HG03139 (cell line): ENCODE measurements at regions not wholly inside any gene's neighbourhood (a gene's known extent, or its start where the extent isn't known, plus 50 kb on each side); places are given as distances from the start of the nearest gene placed in this dataset.

ENCODE experiments used
- ATAC-seq: cut with Tn5 transposase; IDR thresholded peaks from one replicate; pipeline ENCODE4 v1.9.1; 2021; ENCODE audit not compliant: unreplicated experiment

DNA sequence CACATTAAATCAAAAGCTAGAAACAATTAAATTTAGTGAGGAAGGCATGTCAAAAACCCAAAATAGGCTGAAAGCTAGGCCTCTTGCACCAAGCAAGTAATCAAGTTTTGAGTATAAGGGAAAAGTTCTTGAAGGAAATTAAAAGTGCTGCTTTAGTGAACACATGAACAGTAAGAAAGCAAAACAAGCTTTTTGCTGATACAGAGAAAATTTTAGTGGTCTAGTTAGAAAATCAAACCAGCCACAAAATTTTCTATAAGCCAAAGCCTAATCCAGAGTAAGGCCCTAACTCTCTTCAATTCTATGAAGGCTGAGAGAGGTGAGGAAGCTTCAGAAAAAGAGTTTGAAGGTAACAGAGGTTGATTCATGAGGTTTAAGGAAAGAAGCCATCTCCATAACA lies 116.2 kb downstream of the CYB561 start:
- no peak for ATAC-seq

DNA sequence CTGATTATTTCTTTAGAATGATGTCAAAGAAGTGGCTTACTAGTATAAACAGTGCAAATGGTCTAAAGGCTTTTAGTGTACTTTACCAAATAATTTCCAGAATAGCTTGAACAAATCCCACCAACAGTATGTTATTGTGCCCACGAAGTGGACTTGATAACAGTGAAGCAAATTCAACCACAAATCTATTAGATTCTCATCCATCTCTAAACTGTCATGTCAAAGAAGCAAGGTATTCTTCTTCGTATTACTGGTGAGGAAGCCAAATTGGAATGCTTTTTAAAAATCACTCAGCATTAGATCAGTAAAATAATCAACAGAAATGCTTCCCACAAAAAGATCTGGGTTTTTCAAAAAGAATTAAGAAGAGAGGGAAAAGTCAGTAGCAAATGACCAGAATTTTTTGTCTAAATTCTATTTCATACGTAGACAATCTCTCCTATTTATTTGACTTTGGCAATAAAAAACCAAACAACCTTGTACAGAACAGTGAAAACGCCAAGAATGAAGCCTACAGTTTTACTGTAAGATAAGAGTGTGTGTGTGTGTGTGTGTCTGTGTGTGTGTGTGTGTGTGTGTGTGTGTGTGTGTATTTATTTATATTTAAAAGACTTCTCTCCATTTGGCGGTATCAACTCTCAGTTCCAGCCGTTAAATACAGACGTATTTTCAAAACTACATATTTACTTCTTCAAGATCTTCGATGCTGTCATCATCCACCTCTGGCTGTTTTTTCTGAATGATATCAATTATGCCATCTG lies 114.6 kb downstream of the CYB561 start:
- ATAC-seq: no peak

DNA sequence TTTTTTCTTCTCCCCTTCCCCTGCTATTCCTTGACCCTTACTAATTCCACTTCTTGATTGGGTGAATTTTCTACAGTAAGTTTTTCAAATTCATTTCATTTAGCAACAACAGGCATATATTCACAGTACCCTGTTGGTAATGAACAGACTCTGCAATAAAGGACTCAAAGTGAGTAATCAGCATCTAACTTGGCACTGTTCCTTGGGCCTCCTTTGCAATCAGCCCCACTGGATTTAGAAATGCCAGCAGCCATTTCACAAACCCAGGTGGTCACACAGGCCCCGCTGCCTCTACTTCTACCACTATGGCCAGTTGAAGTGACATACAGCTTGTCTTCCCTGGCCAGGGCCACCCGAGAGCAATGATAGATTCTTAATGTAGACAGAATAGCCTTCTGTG lies 113.8 kb downstream of the CYB561 start:
- no peak for ATAC-seq

DNA sequence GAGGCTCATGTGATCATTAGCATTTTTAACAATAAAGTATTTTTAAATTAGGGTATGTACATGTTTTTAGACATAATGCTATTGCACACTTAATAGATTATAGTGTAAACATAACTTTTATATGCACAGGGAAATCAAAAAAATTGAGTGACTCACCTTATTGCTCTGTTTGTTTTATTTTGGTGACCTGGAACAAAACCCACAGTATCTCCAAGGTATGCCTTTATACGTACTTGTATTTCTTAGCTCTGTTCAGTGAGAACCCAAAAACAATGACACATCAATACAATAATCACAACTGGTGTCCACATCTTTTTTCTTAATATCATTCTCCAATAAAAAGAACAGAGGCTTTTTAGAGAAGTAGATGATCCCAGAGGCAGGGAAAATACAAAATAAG lies 112.2 kb downstream of the CYB561 start:
- ATAC-seq: no peak

DNA sequence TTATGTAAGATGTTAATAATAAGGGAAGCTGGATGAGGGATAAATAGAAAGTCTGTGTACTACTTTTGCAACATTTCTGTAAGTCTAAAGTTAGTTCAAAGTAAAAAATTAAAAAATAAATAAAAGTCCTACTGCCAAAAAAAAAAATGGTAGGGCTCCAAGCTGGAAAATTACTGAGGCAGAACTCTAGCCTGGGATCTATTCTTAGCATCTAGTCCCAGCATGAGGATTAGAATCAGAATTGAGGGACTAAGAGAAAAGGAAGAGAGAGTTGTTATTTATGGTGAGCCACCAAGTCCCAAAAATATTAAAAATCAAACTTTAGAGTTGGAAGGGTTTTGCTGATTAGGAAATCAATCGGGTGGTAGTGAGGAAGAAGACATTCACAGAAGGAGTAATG lies 110.3 kb downstream of the CYB561 start:
- no peak for ATAC-seq

DNA sequence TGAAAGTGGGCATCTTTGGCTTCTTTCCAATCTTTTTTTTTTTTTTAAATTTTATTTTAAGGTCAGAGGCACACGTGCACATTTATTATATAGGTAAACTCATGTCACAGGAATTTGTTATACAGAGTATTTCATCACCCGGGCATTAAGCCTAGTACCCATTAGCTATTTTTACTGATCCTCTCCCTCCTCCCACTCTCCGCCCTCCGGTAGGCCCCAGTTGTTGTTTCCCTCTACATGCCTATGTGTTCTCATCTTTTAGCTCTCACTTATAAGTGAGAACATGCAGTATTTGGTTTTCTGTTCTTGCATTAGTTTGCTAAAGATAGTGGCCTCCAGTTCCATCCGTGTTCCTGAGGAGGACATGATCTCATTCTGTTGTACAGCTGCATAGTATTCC lies 108.5 kb downstream of the CYB561 start:
- no peak for ATAC-seq

DNA sequence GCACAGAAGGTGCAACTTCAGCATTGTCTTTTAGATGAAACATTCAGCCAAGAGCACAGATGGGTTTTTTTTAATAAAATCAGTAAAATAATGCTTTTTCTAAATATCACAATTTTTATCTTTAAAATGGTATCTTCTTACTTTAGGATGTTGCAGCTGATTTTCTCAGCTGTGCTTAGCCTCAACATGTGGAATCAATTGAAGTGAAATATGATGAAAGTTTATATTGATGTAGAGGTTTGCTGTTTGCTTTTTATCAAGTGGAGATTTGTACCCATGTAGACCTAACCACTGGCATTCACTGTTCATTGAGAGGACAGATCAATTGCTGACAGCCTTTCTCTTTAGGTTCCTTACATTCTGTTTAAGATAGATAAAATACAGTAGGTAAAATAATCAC lies 107.8 kb downstream of the CYB561 start:
- ATAC-seq: no peak

DNA sequence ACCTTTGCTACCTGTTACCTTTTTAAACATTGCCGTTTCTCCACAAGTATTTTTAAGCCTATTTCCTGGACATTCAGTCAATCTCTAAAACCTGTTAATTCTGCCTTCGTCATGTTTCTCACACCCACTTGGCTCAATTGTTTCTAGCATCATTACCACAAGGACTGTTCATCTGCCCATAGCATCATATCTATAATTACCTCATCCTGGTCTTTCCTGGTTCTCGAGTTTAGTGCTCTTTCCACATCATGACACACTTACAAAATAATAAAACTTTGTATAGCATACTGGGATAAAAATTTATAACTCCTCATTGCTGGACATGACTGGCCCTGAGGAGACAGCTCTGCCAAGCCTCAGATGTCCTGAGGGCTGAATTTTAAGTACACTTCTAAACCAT lies 104.8 kb downstream of the CYB561 start:
- no peak for ATAC-seq

DNA sequence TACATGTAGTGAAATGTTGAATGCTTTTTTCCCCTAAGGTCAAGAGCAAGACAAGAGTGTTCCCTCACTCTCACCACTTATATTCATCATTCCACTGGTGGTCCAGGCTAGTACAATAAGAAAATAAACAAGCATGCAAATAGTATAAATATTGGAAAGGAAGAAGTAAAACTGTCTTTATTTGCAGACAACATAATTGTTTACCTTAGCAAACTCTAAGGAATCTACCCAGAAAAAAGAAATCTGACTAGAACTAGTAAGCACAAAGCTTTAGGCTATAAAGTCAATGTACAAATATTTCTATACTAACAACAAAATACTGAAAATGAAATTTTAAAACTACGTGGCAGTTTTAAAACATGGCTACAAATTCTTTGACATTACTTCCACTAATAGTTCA lies 101.7 kb downstream of the CYB561 start:
- ATAC-seq: no peak

DNA sequence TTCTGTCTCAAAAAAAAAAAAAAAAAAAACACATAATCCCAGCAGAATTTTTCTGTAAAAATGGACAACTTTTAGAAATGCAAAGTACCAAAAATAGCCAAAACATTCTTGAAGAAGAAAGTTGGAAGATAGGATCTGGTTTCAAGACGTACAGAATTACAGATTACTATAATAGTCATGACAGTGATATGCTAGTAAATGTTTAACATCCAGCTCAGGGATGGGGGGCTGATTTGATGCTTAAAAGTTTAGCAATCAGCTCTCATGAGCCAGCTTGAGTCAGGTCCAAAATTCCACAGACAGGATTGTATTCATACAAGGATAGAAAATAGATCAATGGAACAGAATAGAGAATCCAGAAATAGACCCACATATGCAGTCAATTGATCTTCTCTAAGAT lies 100.5 kb downstream of the CYB561 start:
- ATAC-seq: no peak

DNA sequence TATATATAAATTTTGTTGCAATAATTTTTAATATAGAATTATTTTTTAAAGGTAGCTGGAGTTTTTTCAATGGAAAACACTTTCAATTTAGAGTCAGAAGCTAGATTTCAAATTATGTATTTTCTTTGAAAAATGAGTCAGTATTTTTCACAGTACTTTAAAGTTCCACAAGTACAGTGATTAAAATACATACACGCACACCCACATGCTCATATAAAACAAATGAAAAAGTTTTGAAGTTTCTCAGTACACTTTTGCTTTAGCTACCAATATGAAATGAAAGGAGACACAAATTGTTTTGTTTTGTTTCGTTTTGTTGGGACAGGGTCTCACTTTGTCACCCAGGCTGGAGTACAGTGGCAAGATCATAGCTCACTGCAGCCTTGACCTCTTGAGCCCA lies 98.6 kb downstream of the CYB561 start:
- ATAC-seq: no peak

DNA sequence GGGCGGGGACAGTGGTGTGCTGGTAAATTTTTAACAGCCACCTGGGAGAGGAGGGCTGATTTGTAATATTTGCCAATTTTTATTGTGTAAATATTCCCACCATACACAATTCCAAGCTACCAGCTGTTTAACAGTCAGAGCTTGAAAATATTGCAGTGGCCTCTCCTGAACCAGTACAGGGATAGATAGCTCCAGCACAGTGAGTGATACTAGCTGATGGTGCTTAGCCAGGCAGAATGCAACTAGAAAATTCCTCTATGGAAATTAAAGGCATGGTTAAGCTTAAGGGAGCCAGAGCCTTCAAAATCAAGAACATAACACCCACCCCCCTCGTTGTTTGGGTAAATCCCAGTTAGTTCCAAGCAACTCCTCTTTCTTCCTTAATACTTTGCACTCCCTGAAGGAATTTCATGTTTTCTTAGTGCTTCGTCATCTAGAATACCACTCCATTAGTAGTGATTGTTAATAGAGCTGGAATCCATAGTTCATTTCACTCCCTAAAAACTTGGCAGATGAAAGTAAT lies 96.6 kb downstream of the CYB561 start:
- ATAC-seq: no peak

DNA sequence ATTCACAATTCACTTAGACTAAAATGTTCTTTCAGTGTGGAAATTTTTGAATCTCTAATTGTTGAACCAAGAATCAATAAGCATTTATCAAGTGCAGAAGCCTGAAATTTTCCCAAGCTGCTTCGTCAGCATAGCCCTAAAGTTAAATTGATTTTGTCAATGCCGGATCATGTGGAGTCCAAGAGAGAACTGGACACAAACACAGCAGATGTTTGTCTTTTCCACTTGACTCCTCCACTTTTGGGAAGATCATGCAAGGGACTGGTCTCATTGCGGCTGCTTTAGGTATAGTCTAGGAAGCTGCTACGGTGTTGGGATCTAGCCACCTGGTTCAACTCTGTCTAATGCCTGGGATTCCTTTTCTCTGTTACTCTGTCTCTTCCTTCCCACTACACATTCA lies 95.7 kb downstream of the CYB561 start:
- ATAC-seq: no peak

DNA sequence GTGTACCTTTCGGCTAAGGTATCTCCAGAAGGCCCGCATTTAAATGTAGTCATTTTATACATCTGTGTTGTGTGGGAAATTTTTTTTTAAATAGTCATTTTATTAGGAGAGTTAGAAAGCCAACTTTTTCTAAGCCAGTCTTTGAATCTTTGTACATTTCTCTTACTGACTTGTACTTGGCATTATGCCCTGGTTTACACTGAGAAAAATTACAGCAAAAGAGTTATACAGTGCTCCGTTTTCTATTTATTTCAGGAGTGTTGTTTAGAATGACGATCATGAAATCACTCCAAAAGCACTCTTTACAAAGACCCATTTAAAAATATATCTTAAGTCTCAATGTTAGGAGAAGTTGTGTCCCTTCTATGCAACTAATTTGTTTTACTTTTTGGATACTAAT lies 91.8 kb downstream of the CYB561 start:
- ATAC-seq: no peak

DNA sequence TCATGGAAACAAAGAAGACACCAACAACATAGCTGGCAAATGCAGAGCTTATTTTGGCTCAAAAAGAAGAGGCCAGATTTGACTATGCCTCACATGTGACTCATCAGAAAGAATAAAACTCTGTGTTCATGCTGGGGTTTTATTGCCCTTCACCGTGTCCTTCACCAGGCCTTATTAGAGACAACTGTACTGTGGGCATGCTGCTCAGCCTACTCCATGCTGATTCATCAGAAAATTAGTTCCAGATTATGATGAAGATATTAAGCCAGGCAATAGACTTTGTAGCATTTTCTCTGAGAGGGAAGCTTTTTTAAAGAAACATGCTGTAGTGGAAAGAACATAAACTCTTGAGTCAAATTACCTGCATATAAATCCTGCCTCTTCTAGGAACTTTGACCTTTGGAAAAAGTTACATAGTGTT lies 89.8 kb downstream of the CYB561 start:
- no peak for ATAC-seq

DNA sequence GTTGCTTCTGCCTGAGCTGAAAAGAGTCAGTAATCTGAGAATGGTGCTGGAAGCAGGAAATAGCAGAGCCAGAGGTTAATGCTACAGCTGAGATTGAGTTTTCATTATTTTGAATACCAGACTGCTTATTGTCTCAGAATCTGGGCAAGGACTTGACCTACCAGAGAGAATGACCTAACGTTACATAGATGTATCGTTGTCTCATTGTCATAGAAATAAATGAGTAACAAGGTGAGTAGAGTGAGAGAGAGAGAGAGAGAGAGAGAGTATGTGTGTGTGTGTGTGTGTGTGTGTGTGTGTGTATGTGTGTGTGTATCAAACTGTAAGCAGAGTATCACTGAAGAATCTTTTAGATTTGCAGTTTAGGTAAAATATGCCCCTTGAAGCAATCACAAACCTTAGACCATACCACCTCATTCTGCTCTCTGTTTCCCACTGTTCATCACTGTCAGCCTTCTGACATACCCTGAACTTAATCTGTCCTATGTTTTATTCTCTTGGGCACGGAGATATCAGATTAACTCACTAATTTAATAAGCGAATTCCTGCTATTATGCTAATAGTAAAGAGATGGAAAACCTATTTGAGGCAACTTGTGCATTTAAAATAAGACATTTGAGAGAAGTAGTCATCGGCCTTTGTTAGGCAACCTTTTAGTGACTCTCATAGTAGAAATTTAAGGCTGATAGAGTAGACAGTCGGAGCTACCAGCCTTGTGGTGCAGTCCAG lies 87.8 kb downstream of the CYB561 start:
- no peak for ATAC-seq

DNA sequence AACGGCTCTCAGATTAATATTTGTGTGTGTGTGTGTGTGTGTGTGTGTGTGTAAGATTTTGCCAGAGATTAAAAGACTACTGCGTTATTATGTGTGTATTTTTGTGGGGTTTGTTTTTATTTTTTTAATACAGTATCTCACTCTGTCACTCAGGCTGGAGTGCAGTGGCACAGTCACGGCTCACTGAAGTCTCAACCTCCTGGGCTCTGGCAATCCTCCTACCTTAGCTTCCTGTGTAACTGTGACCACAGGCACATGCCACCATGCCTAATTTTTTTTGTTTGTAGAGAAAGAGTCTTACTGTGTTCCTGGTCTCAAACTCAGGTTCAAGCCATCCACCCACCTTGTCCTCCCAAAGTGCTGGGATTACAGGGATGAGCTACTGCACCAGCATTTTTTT lies 87.2 kb downstream of the CYB561 start:
- ATAC-seq: no peak

DNA sequence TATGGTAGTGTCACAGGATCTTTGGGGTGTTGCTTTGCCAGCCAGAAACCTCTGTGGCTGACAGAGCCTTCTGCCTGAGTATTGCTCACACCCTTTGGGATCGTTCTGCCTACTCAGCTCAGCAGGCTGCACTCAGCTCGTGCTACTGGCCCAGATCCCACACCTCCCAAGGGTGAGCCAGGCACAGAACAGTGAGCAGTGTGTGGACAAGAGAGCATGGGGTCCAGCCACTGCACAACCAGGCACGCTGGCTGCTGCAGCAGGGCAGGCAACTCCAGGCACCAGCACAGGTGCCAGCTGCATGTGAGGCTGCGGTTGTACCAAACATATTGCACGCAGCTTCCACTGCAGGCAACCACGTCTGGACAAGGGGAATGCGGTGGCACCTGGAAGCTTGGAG lies 84.9 kb downstream of the CYB561 start:
- no peak for ATAC-seq

DNA sequence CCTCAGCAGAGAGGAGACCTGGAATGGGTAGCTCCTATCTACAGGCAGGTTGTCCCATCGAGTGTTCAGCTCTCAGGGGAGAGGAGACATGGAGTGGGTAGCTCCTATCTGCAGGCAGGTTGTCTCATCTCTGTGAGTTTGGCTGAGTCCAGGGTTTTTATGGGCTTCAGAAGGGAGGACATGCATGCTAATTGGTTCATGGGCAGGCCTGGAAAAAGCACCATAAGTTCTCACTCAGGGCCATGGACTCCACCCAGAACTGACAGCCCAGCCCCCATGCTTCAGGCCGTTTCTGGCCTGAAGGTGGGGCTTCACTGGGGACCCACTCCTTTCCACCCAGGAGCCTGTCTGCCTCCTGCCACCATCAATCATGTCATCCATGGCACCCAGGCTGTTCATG lies 84.0 kb downstream of the CYB561 start:
- no peak for ATAC-seq

DNA sequence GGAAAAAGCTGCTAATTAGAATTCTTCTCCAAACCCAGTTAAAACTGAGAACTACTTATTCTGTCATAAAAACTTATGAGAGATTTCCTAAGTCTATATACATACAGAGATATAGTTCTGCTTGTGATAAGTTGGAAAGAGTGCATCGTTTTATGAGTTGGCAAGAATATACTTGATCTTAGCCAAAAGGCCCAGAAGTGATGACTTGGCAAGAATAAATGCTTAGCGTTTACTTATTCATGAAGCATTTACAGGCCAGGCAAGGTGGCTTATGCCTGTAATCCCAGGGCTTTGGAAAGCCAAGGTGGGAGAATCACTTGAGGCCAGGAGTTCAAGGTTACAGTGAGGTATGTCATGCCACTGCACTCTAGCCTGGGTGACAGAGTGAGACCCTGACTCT lies 81.7 kb downstream of the CYB561 start:
- ATAC-seq: no peak

DNA sequence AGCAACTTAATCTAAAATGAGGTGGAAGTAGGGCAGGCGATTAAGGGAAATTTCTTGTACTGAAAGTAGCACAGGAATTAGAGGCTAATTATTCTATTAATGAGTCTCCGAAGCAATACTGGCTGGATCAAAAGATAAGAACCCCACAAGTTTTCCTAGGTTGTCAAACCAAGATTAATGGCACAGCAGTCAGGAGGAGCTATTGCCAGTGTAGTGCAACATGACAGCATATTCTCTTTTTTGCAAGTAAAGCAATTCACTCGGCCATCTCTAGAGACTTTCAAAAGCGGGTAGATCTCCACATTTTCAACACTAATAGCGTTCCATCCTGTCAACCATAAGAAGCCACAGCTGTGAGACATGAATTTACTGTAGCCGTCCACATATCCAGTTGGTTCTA lies 81.2 kb downstream of the CYB561 start:
- no peak for ATAC-seq

DNA sequence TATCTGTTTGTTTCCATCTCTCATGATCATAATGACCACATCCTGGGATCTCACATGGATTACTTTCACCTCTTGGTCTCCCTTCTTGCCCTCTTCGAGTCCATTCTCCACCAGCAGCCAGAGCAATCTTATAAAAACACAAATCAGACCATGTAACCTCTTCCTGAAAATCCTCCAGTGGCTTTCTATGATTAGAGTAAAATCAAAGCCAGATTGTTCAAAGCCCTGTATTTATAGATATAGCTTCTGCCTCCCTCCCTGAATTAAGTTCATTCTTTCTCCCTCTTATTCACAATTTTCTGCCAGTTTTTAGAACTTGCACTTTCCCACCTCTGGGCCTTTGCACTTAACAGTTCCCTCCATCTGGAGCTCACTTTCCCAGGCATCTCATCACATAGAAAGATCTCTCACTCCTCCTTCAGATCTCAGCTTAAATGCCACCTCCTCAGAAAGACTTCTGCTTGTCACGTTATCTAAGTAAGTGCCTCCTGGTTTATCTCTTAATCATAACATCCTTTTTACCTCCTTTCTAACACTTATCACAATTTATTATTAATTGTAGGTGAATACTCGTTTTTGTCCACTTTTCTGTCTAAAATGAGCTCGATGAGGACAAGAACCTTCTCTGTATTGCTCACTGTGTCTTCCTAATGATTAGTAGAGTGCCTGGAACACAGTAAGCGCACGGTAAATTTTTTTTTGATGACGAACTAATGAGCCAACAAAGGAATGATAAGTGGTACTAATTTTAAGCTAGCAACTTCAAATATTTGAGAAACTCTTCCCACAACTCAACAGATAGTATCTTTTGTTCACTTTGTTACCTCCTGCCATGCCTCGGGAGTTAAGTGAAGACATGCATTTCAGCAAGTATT lies 80.5 kb downstream of the CYB561 start:
- no peak for ATAC-seq
